ENCODE measurements at regions not wholly inside any gene's neighbourhood (a gene's known extent, or its start where the extent isn't known, plus 50 kb on each side); places are given as distances from the start of the nearest gene placed in this dataset.

DNA sequence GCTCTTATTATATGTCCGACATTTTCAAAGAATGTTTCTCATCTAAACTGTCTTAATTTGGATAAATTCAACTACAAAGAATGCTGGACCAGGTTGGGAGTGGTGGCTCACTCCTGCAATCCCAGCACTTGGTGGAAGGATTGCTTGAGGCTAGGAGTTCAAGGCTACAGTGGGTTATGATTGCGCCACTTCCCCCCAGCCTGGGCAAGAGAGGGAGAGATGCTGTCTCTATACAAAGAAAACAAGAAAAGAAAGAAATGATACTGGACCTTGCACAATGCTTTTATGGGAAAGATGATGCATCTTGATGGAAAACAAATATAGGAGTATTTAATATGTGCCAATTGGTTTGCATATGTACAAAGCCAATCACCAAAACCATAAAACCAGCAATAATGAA is 296.7 kb downstream of the LPIN1 start:
- DNase-seq = no peak
- no peak for ATAC-seq
- Mint-ChIP-seq H3K4me1 (peaks cover 16 to 67% (median 58%) of the 10 kb centered on the region in 7 donors), H3K27ac (peak overlapping the region in 8 of 9 donors; percentile 29 to 88 (median 72)), H3K27me3 (peaks cover 0 to 16% (median 0%) of the 10 kb centered on the region in 5 donors), H3K9me3 (peaks cover 0 to 27% (median 6%) of the 10 kb centered on the region in 11 donors), H3K36me3 (peaks cover 0 to 7% (median 0%) of the 10 kb centered on the region in 5 donors), H3K4me3 (peak overlapping the region in 3 of 10 donors; percentile 31 to 68 (median 33))
- intact Hi-C loops (cut with micrococcal nuclease) = loop anchor here in 1 of 2 donors (5.0 to 10.0 kb wide), 3 partner anchors 84 to 962 kb away; no protein-coding TSS in a partner anchor
- ChIA-PET POLR2A (interaction anchor here (0.9 to 2.0 kb wide), 5 partner anchors 11 to 673 kb away, joined by 3 to 9 read pairs (median 6); no protein-coding TSS in a partner anchor), CTCF (interaction anchor here (0.6 to 2.1 kb wide), 2 partner anchors 8 to 32 kb away, joined by 5 to 7 read pairs; no protein-coding TSS in a partner anchor)
- Histone ChIP-seq H3K27me3 (ENCODE audit: control insufficient read depth in 2 of 2, insufficient read depth in 2 of 2, low read length in 2 of 2) (no peaks in the 10 kb centered on the region), H3K4me3 (ENCODE audit: low read length) (no peak overlapping the region), H3K27ac (ENCODE audit: low read depth, low read length) (no peak overlapping the region), H3K36me3 (ENCODE audit: control insufficient read depth in 2 of 3, insufficient read depth in 3 of 3, low read length in 3 of 3) (no peaks in the 10 kb centered on the region), H3K4me1 (ENCODE audit: control insufficient read depth in 2 of 2, insufficient read depth in 2 of 2, low read length in 2 of 2) (peaks cover 16 to 42% of the 10 kb centered on the region in 2 donors), H3K9me3 (ENCODE audit: control insufficient read depth in 2 of 3, low read length in 3 of 3) (no peaks in the 10 kb centered on the region)

DNA sequence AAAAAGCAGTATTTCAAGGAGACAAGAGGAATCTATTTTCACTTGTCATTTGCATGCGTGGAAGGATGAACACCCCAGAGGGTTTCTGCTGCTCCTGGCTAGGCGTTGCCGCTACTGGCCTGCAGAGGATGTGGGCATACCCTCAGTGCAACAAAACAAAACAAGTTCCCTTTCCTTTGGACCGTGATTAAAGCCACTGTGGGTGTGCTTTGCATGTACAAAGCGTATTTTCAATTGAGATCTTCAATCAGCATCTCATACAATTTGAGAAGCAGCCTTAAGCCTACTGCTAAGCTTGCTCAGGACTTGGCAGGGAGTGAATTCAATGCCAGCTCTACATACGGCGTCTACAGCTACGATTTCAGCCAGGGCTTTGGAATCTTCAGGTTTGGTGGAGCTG is 298.4 kb downstream of the LPIN1 start:
- peak overlapping the region; percentile 31 to 78 (median 62) for H3K4me3 Mint-ChIP-seq
- peaks cover 0 to 7% (median 0%) of the 10 kb centered on the region in 5 donors for H3K36me3 Mint-ChIP-seq
- H3K4me1 Mint-ChIP-seq = peaks cover 16 to 80% (median 65%) of the 10 kb centered on the region in 7 donors
- Histone ChIP-seq H3K27me3 (ENCODE audit: control insufficient read depth in 2 of 2, insufficient read depth in 2 of 2, low read length in 2 of 2) (no peaks in the 10 kb centered on the region), H3K4me1 (ENCODE audit: control insufficient read depth in 2 of 2, insufficient read depth in 2 of 2, low read length in 2 of 2) (peaks cover 16 to 42% of the 10 kb centered on the region in 2 donors), H3K4me3 (ENCODE audit: low read length) (peak overlapping the region; percentile 2), H3K27ac (ENCODE audit: low read depth, low read length) (peak overlapping the region; percentile 9), H3K36me3 (ENCODE audit: control insufficient read depth in 2 of 3, insufficient read depth in 3 of 3, low read length in 3 of 3) (no peaks in the 10 kb centered on the region), H3K9me3 (ENCODE audit: control insufficient read depth in 2 of 3, low read length in 3 of 3) (no peaks in the 10 kb centered on the region)
- ChIA-PET CTCF (interaction anchor here (0.6 to 1.3 kb wide), 3 partner anchors 65 to 671 kb away, joined by 3 to 6 read pairs (median 4); no protein-coding TSS in a partner anchor), POLR2A (interaction anchor here (0.7 to 2.0 kb wide), 10 partner anchors 8 to 672 kb away, joined by 3 to 11 read pairs (median 4); partner anchors contain the start of gene TRIB2)
- peak in 6 of 9 donors; percentile 69 to 88 (median 80) for DNase-seq
- intact Hi-C loops (cut with micrococcal nuclease) = loop anchor here in 1 of 2 donors (2.0 to 10.0 kb wide), 4 partner anchors 82 to 960 kb away; partner anchors contain the start of gene TRIB2
- peaks cover 0 to 19% (median 0%) of the 10 kb centered on the region in 5 donors for H3K27me3 Mint-ChIP-seq
- peaks cover 0 to 18% (median 6%) of the 10 kb centered on the region in 11 donors for H3K9me3 Mint-ChIP-seq
- ATAC-seq = peak; percentile 93
- H3K27ac Mint-ChIP-seq = peak overlapping the region; percentile 21 to 88 (median 78)

DNA sequence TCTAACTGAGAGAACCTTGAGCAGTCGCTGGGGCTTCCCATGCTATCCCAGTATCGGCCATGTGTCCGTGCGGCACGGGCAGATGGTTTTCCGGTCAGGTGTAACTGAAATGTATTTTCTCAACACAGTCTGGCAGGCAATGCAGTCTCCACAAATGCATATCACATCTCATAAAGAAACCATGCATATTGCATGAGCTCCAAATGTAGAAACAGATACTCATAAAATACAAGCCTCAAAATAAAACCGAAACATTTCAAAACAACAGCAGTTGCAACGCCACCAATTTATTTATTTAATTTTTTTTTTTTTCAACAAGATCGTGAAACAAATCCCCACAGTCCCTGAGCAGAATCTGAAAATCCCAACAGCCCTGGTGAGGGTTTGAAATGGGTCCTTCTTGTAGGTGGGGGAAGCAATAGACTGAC is 299.4 kb downstream of the LPIN1 start:
- Mint-ChIP-seq H3K36me3 (peaks cover 0 to 7% (median 0%) of the 10 kb centered on the region in 5 donors), H3K9me3 (peaks cover 0 to 7% (median 3%) of the 10 kb centered on the region in 11 donors), H3K4me3 (peak overlapping the region in 5 of 10 donors; percentile 6 to 47 (median 31)), H3K27me3 (peaks cover 0 to 26% (median 0%) of the 10 kb centered on the region in 5 donors), H3K4me1 (peaks cover 16 to 89% (median 73%) of the 10 kb centered on the region in 7 donors), H3K27ac (peak overlapping the region in 5 of 9 donors; percentile 11 to 88 (median 35))
- no peaks in the 10 kb centered on the region for H3K9me3 ChIP-seq (ENCODE audit: control insufficient read depth in 2 of 3, low read length in 3 of 3)
- H3K27me3 ChIP-seq (ENCODE audit: control insufficient read depth in 2 of 2, insufficient read depth in 2 of 2, low read length in 2 of 2) = no peaks in the 10 kb centered on the region
- peaks cover 16 to 42% of the 10 kb centered on the region in 2 donors for H3K4me1 ChIP-seq (ENCODE audit: control insufficient read depth in 2 of 2, insufficient read depth in 2 of 2, low read length in 2 of 2)
- ChIA-PET POLR2A (interaction anchor here (0.9 to 2.0 kb wide), 8 partner anchors 9 to 671 kb away, joined by 3 to 11 read pairs (median 4); partner anchors contain the start of gene TRIB2), CTCF (interaction anchor here (1.2 kb wide), 1 partner anchor 64 kb away, joined by 4 read pairs; no protein-coding TSS in a partner anchor)
- no peak for DNase-seq
- H3K27ac ChIP-seq (ENCODE audit: low read depth, low read length) = no peak overlapping the region
- intact Hi-C loops (cut with micrococcal nuclease) = loop anchor here in 1 of 2 donors (2.0 to 10.0 kb wide), 2 partner anchors 671 to 959 kb away; partner anchors contain the start of gene TRIB2
- H3K4me3 ChIP-seq (ENCODE audit: low read length) = no peak overlapping the region
- ATAC-seq = no peak
- no peaks in the 10 kb centered on the region for H3K36me3 ChIP-seq (ENCODE audit: control insufficient read depth in 2 of 3, insufficient read depth in 3 of 3, low read length in 3 of 3)

DNA sequence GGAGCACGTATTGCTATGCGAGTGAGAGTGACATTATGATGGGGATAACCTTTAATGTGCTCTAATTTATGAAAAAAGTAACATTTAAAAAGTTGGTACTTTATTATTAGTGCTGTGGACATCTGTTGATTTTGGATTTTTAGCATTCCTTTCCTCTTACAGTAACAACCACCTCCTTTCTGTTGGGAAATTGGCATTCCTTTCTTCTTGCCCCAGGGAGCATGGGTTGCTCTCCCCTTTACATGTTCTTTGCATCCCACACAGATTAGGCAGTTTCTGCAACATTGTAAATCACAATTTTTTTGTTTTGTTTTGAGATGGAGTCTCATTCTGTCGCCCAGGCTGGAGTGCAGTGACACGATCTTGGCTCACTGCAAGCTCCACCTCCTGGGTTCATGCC is 300.2 kb downstream of the LPIN1 start:
- Mint-ChIP-seq H3K9me3 (peaks cover 0 to 4% (median 0%) of the 10 kb centered on the region in 11 donors), H3K27me3 (peaks cover 0 to 25% (median 0%) of the 10 kb centered on the region in 5 donors), H3K27ac (peak overlapping the region in 5 of 9 donors; percentile 51 to 88 (median 56)), H3K36me3 (peaks cover 0 to 5% (median 0%) of the 10 kb centered on the region in 5 donors), H3K4me1 (peaks cover 16 to 88% (median 73%) of the 10 kb centered on the region in 7 donors), H3K4me3 (peak overlapping the region in 6 of 10 donors; percentile 27 to 62 (median 36))
- POLR2A ChIA-PET = interaction anchor here (1.1 to 2.0 kb wide), 2 partner anchors 8 to 15 kb away, joined by 3 to 11 read pairs; no protein-coding TSS in a partner anchor
- no peaks in the 10 kb centered on the region for H3K36me3 ChIP-seq (ENCODE audit: control insufficient read depth in 2 of 3, insufficient read depth in 3 of 3, low read length in 3 of 3)
- no peaks in the 10 kb centered on the region for H3K9me3 ChIP-seq (ENCODE audit: control insufficient read depth in 2 of 3, low read length in 3 of 3)
- no peak for ATAC-seq
- CTCF ChIA-PET = no interaction called here
- intact Hi-C loops (cut with micrococcal nuclease) = loop anchor here in 1 of 2 donors (10.0 kb wide), 1 partner anchor 958 kb away; no protein-coding TSS in a partner anchor
- H3K4me3 ChIP-seq (ENCODE audit: low read length) = no peak overlapping the region
- H3K27me3 ChIP-seq (ENCODE audit: control insufficient read depth in 2 of 2, insufficient read depth in 2 of 2, low read length in 2 of 2) = no peaks in the 10 kb centered on the region
- no peak for DNase-seq
- no peak overlapping the region for H3K27ac ChIP-seq (ENCODE audit: low read depth, low read length)
- H3K4me1 ChIP-seq (ENCODE audit: control insufficient read depth in 2 of 2, insufficient read depth in 2 of 2, low read length in 2 of 2) = peaks cover 16 to 42% of the 10 kb centered on the region in 2 donors

DNA sequence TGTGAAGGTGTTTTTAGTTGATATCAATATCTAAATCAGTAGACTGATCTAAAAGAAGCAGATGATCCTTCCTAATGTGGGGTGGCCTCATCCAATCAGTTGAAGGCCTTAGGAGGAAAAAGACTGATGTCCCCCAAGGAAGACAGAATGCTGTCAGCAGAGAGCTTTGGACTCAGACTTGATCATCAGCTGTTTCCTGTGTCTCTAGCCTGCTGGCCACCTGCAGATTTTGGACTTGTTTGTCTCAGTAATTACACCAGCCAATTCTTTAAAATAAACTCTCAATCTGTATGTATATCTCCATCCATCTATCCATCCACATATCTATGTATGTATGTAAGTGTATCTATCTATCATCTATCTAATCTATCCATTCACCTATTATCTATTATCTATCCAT is 301.3 kb downstream of the LPIN1 start:
- peak overlapping the region in 2 of 10 donors; percentile 11 to 13 for H3K4me3 Mint-ChIP-seq
- DNase-seq (no peak), ATAC-seq (no peak)
- intact Hi-C loops (cut with micrococcal nuclease) = loop anchor here in 1 of 2 donors (10.0 kb wide), 1 partner anchor 957 kb away; no protein-coding TSS in a partner anchor
- Histone ChIP-seq H3K27ac (ENCODE audit: low read depth, low read length) (no peak overlapping the region), H3K4me3 (ENCODE audit: low read length) (no peak overlapping the region), H3K9me3 (ENCODE audit: control insufficient read depth in 2 of 3, low read length in 3 of 3) (no peaks in the 10 kb centered on the region), H3K27me3 (ENCODE audit: control insufficient read depth in 2 of 2, insufficient read depth in 2 of 2, low read length in 2 of 2) (no peaks in the 10 kb centered on the region), H3K4me1 (ENCODE audit: control insufficient read depth in 2 of 2, insufficient read depth in 2 of 2, low read length in 2 of 2) (peaks cover 16 to 39% of the 10 kb centered on the region in 2 donors), H3K36me3 (ENCODE audit: control insufficient read depth in 2 of 3, insufficient read depth in 3 of 3, low read length in 3 of 3) (no peaks in the 10 kb centered on the region)
- CTCF ChIA-PET = no interaction called here
- H3K27ac Mint-ChIP-seq = peak overlapping the region in 7 of 9 donors; percentile 9 to 75 (median 61)
- no peaks in the 10 kb centered on the region for H3K9me3 Mint-ChIP-seq
- H3K27me3 Mint-ChIP-seq = peaks cover 0 to 24% (median 0%) of the 10 kb centered on the region in 5 donors
- POLR2A ChIA-PET = interaction anchor here (0.7 to 1.1 kb wide), 3 partner anchors 12 to 389 kb away, joined by 3 read pairs; no protein-coding TSS in a partner anchor
- peaks cover 0 to 2% (median 0%) of the 10 kb centered on the region in 5 donors for H3K36me3 Mint-ChIP-seq
- H3K4me1 Mint-ChIP-seq = peaks cover 12 to 80% (median 68%) of the 10 kb centered on the region in 7 donors

DNA sequence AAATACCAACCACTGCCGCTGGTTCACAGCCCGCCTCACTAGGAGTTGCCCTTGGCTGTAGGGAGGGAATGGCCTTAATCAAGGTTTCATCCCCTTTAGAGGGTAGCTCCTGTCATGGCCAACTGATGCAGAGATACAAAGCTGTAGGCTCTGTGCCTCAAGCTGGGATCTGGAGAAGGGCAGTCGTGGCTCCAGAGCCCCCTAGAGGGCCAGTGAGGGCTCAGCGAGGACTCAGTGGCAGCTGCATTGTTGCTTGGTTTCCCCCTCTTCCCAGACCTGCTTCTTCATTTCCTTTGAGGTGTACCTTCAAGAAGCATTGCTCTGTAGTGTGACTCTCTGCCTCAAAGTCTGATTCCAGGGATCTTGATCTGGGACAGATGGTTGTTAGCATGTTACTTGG is 302.1 kb downstream of the LPIN1 start:
- Mint-ChIP-seq H3K27me3 (peaks cover 0 to 21% (median 0%) of the 10 kb centered on the region in 5 donors), H3K4me3 (peak overlapping the region in 1 of 10 donors; percentile 21), H3K36me3 (peaks cover 0 to 3% (median 1%) of the 10 kb centered on the region in 5 donors), H3K9me3 (peaks cover 0 to 3% (median 1%) of the 10 kb centered on the region in 11 donors), H3K27ac (peak overlapping the region in 2 of 9 donors; percentile 14 to 30), H3K4me1 (peaks cover 12 to 72% (median 62%) of the 10 kb centered on the region in 7 donors)
- H3K4me1 ChIP-seq (ENCODE audit: control insufficient read depth in 2 of 2, insufficient read depth in 2 of 2, low read length in 2 of 2) = peaks cover 16 to 32% of the 10 kb centered on the region in 2 donors
- CTCF ChIA-PET = interaction anchor here (0.6 kb wide), 1 partner anchor 723 kb away, joined by 3 read pairs; no protein-coding TSS in a partner anchor
- no peaks in the 10 kb centered on the region for H3K9me3 ChIP-seq (ENCODE audit: control insufficient read depth in 2 of 3, low read length in 3 of 3)
- DNase-seq (no peak), ATAC-seq (no peak)
- H3K27ac ChIP-seq (ENCODE audit: low read depth, low read length) = no peak overlapping the region
- intact Hi-C loops (cut with micrococcal nuclease) = loop anchor here in 1 of 2 donors (10.0 kb wide), 1 partner anchor 956 kb away; no protein-coding TSS in a partner anchor
- POLR2A ChIA-PET = interaction anchor here (0.7 to 1.1 kb wide), 4 partner anchors 12 to 389 kb away, joined by 3 read pairs; no protein-coding TSS in a partner anchor
- no peaks in the 10 kb centered on the region for H3K36me3 ChIP-seq (ENCODE audit: control insufficient read depth in 2 of 3, insufficient read depth in 3 of 3, low read length in 3 of 3)
- no peaks in the 10 kb centered on the region for H3K27me3 ChIP-seq (ENCODE audit: control insufficient read depth in 2 of 2, insufficient read depth in 2 of 2, low read length in 2 of 2)
- no peak overlapping the region for H3K4me3 ChIP-seq (ENCODE audit: low read length)

Data from naive thymus-derived CD4-positive, alpha-beta T cell (primary cell).